BLaER1 treated with 17β-estradiol and CSF1 and Interleukin-3, amounts not matched to agents 10 nM and 100 nM (cell line): ENCODE measurements at regions not wholly inside any gene's neighbourhood (a gene's known extent, or its start where the extent isn't known, plus 50 kb on each side); places are given as distances from the start of the nearest gene placed in this dataset.

ENCODE experiments used
- H3K27ac ChIP-seq, 11 experiments: shearing (Covaris generic); formaldehyde crosslinking; 2 replicates each; pipeline ENCODE4 v1.8.1; 2022
- H3K27me3 ChIP-seq, 11 experiments: shearing (Covaris generic); formaldehyde crosslinking; 2 replicates each; pipeline ENCODE4 v1.8.1; 2022
- H3K36me3 ChIP-seq, 11 experiments: shearing (Covaris generic); formaldehyde crosslinking; 2 replicates each; pipeline ENCODE4 v1.8.1; 2022
- H3K4me1 ChIP-seq, 10 experiments: shearing (Covaris generic); formaldehyde crosslinking; 2 replicates each; pipeline ENCODE4 v1.8.1; 2022
- H3K4me2 ChIP-seq, 11 experiments: shearing (Covaris generic); formaldehyde crosslinking; 2 replicates each; pipeline ENCODE4 v1.8.1; 2022
- H3K4me3 ChIP-seq, 10 experiments: shearing (Covaris generic); formaldehyde crosslinking; 2 replicates each; pipeline ENCODE4 v1.8.1; 2022
- H3K9ac ChIP-seq, 11 experiments: shearing (Covaris generic); formaldehyde crosslinking; 2 replicates each; pipeline ENCODE4 v1.8.1; 2022
- H3K9me3 ChIP-seq, 11 experiments: shearing (Covaris generic); formaldehyde crosslinking; replicated peaks in 1 of 11; 2 replicates each; pipeline ENCODE4 v1.8.1; 2022
- H4K20me1 ChIP-seq, 11 experiments: shearing (Covaris generic); formaldehyde crosslinking; 2 replicates each; pipeline ENCODE4 v1.8.1; 2022
- Cebpa-rat ChIP-seq, 11 experiments: shearing (Covaris generic); IDR thresholded peaks; 2 replicates each; pipeline ENCODE4 v1.8.1; 2022

DNA sequence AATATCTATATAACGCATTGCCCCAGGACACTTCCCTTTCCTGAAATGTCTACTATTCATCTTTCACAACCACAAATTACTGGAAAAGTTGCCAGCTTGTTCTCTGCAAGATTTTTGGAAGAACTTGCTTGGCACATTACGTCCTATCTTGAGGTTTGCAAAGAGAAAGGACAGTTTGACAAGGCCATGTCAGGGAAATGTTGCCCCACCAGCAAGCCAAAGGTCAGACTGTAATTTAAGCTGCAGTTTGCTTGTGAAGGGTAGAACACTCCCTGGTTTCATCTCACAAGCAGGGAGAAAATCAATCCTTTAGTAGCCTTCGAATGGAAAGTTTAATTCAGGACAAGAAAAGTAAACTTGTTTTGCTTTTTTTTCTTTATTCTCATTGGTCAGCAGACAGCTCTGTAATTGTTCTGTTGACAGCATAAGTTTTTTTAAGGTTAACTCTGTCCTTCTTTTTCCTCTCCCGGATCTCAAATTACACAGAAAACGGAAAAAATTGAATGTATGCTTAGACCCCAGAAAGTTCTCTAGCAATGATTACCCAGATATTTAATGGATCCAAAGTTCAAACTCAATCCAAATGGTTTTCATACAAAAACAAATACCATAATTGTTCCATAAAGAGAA lies 541.8 kb upstream of the NRSN1 start:
- H3K9me3 ChIP-seq: no peaks in the 10 kb centered on the region
- H3K4me1 ChIP-seq: peaks cover 0 to 7% (median 0%) of the 10 kb centered on the region in 10 experiments; a peak in 2 of 20 replicates
- no peak overlapping the region for H3K4me2 ChIP-seq
- no peak overlapping the region for H3K27ac ChIP-seq
- no peak overlapping the region for H3K4me3 ChIP-seq
- H3K9ac ChIP-seq: no peak overlapping the region
- H4K20me1 ChIP-seq: no peaks in the 10 kb centered on the region
- TF ChIP-seq Cebpa-rat (IDR thresholded peaks at IDR 0.05): no peak
- no peaks in the 10 kb centered on the region for H3K27me3 ChIP-seq
- no peaks in the 10 kb centered on the region for H3K36me3 ChIP-seq

GRCh38 chr6:23587582-23587981 lies 538.4 kb upstream of the NRSN1 start:
- no peak overlapping the region for H3K9ac ChIP-seq
- no peak for TF ChIP-seq Cebpa-rat (IDR thresholded peaks at IDR 0.05)
- H3K4me1 ChIP-seq: peaks cover 0 to 7% (median 0%) of the 10 kb centered on the region in 10 experiments; a peak in 2 of 20 replicates
- no peaks in the 10 kb centered on the region for H4K20me1 ChIP-seq
- no peaks in the 10 kb centered on the region for H3K9me3 ChIP-seq
- H3K27ac ChIP-seq: no peak overlapping the region
- H3K4me2 ChIP-seq: no peak overlapping the region
- H3K36me3 ChIP-seq: no peaks in the 10 kb centered on the region
- no peaks in the 10 kb centered on the region for H3K27me3 ChIP-seq
- no peak overlapping the region for H3K4me3 ChIP-seq

GRCh38 chr6:23589811-23590210 lies 536.2 kb upstream of the NRSN1 start:
- no peak for TF ChIP-seq Cebpa-rat (IDR thresholded peaks at IDR 0.05)
- Histone ChIP-seq H4K20me1 (no peaks in the 10 kb centered on the region), H3K9ac (no peak overlapping the region), H3K9me3 (no peaks in the 10 kb centered on the region), H3K4me3 (no peak overlapping the region), H3K4me1 (peaks cover 0 to 7% (median 0%) of the 10 kb centered on the region in 10 experiments; a peak in 2 of 20 replicates), H3K36me3 (no peaks in the 10 kb centered on the region), H3K27ac (no peak overlapping the region), H3K4me2 (no peak overlapping the region), H3K27me3 (no peaks in the 10 kb centered on the region)

- Histone ChIP-seq H3K27me3 (no peaks in the 10 kb centered on the region), H3K4me3 (no peak overlapping the region), H3K36me3 (no peaks in the 10 kb centered on the region), H3K4me1 (peaks cover 0 to 7% (median 0%) of the 10 kb centered on the region in 10 experiments; a peak in 2 of 20 replicates), H3K9ac (no peak overlapping the region), H3K4me2 (no peak overlapping the region), H3K9me3 (no peaks in the 10 kb centered on the region), H4K20me1 (no peaks in the 10 kb centered on the region), H3K27ac (no peak overlapping the region)
- no peak for TF ChIP-seq Cebpa-rat (IDR thresholded peaks at IDR 0.05)
These were observed 535.4 kb upstream of the NRSN1 start for GRCh38 chr6:23590498-23591126.

GRCh38 chr6:23591761-23592160 lies 534.3 kb upstream of the NRSN1 start:
- Histone ChIP-seq H4K20me1 (no peaks in the 10 kb centered on the region), H3K36me3 (no peaks in the 10 kb centered on the region), H3K4me2 (no peak overlapping the region), H3K9me3 (no peaks in the 10 kb centered on the region), H3K9ac (no peak overlapping the region), H3K27me3 (no peaks in the 10 kb centered on the region), H3K27ac (no peak overlapping the region), H3K4me3 (no peak overlapping the region), H3K4me1 (peaks cover 0 to 7% (median 0%) of the 10 kb centered on the region in 10 experiments; a peak in 2 of 20 replicates)
- no peak for TF ChIP-seq Cebpa-rat (IDR thresholded peaks at IDR 0.05)

DNA sequence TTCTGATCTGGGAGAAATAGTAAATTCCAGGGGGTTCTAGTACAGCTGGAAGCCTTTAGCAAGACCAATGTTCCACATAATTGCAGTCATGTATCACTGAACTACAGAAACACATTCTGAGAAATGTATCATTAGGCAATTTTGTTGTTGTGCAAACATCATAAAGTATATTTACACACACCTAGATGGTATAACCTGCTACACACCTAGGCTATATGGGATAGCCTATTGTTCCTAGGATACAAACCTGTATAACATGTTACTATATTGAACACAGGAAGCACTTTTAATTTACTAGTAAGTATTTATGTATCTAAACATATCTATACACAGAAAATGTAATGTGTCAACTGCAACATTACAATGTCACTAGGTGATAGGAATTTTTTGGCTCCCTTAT lies 525.9 kb upstream of the NRSN1 start:
- TF ChIP-seq Cebpa-rat (IDR thresholded peaks at IDR 0.05): no peak
- Histone ChIP-seq H3K4me2 (no peak overlapping the region), H3K27me3 (no peaks in the 10 kb centered on the region), H3K36me3 (no peaks in the 10 kb centered on the region), H4K20me1 (no peaks in the 10 kb centered on the region), H3K9me3 (0 out of 22 replicates have a peak, but pooled peaks cover 0 to 4% (median 0%) of the 10 kb centered on the region in 11 experiments), H3K4me3 (no peak overlapping the region), H3K4me1 (no peaks in the 10 kb centered on the region), H3K27ac (no peak overlapping the region), H3K9ac (no peak overlapping the region)

- H3K36me3 ChIP-seq: no peaks in the 10 kb centered on the region
- H3K4me1 ChIP-seq: no peaks in the 10 kb centered on the region
- no peak overlapping the region for H3K9ac ChIP-seq
- H3K4me3 ChIP-seq: no peak overlapping the region
- no peaks in the 10 kb centered on the region for H3K27me3 ChIP-seq
- H4K20me1 ChIP-seq: no peaks in the 10 kb centered on the region
- TF ChIP-seq Cebpa-rat (IDR thresholded peaks at IDR 0.05): no peak
- H3K9me3 ChIP-seq: 0 out of 22 replicates have a peak, but pooled peaks cover 0 to 4% (median 0%) of the 10 kb centered on the region in 11 experiments
- no peak overlapping the region for H3K27ac ChIP-seq
- H3K4me2 ChIP-seq: no peak overlapping the region
These were observed 524.1 kb upstream of the NRSN1 start for GRCh38 chr6:23601811-23602345.

DNA sequence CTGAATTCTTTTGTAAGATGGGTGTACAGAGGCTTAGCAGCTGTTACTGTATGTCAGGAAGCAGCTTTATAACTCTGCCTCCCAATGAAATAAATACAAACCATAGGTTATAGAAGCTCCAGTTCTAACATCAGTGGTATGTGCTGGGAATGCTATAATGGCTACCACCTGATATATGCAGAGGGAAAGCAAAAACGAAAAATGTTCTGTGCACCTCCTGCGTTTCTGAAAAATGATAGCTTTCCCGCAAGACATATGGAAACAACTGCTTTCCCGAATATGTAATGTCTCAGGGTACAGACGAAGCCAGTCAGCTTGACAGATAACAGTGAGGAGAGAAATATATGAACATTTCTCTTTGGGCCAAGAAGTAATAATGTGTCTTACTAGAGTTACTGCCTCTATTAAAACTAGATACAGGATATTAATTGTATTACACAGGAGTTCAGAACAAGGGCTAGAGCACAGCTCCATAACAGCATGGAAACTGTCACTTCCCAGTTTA lies 517.0 kb upstream of the NRSN1 start:
- H3K36me3 ChIP-seq: no peaks in the 10 kb centered on the region
- H3K9me3 ChIP-seq: no peaks in the 10 kb centered on the region
- H3K27me3 ChIP-seq: no peaks in the 10 kb centered on the region
- H3K9ac ChIP-seq: no peak overlapping the region
- H3K4me3 ChIP-seq: no peak overlapping the region
- no peaks in the 10 kb centered on the region for H4K20me1 ChIP-seq
- H3K27ac ChIP-seq: no peak overlapping the region
- no peak overlapping the region for H3K4me2 ChIP-seq
- H3K4me1 ChIP-seq: no peaks in the 10 kb centered on the region
- no peak for TF ChIP-seq Cebpa-rat (IDR thresholded peaks at IDR 0.05)

- Histone ChIP-seq H3K36me3 (no peaks in the 10 kb centered on the region), H4K20me1 (no peaks in the 10 kb centered on the region), H3K9ac (no peak overlapping the region), H3K4me1 (peaks cover 0 to 5% (median 0%) of the 10 kb centered on the region in 10 experiments; a peak in 1 of 20 replicates), H3K9me3 (no peaks in the 10 kb centered on the region), H3K4me2 (no peak overlapping the region), H3K27ac (no peak overlapping the region), H3K27me3 (no peaks in the 10 kb centered on the region), H3K4me3 (no peak overlapping the region)
- TF ChIP-seq Cebpa-rat (IDR thresholded peaks at IDR 0.05): no peak
These were observed 514.1 kb upstream of the NRSN1 start for GRCh38 chr6:23611776-23612381.
